ENCODE measurements at regions not wholly inside any gene's neighbourhood (a gene's known extent, or its start where the extent isn't known, plus 50 kb on each side); places are given as distances from the start of the nearest gene placed in this dataset.

GRCh38 chr21:15468368-15468767 is 261.4 kb upstream of the USP25 start (continued):
- TF ChIP-seq ZNF511 (CRISPR knock-in tag; IDR thresholded peaks at IDR 0.05) (no peak), ZNF766 (CRISPR knock-in tag; conservative IDR thresholded peaks at IDR 0.05) (no peak), COPS2 (conservative IDR thresholded peaks at IDR 0.05) (no peak), ZNF583 (CRISPR knock-in tag; IDR thresholded peaks at IDR 0.05) (no peak), NR0B1 (IDR thresholded peaks at IDR 0.05; ENCODE audit: partially characterized antibody) (no peak)
- TF ChIP-seq, protein P1, sequence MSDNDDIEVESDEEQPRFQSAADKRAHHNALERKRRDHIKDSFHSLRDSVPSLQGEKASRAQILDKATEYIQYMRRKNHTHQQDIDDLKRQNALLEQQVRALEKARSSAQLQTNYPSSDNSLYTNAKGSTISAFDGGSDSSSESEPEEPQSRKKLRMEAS (CRISPR knock-in tag; IDR thresholded peaks at IDR 0.05), result no peak

DNA sequence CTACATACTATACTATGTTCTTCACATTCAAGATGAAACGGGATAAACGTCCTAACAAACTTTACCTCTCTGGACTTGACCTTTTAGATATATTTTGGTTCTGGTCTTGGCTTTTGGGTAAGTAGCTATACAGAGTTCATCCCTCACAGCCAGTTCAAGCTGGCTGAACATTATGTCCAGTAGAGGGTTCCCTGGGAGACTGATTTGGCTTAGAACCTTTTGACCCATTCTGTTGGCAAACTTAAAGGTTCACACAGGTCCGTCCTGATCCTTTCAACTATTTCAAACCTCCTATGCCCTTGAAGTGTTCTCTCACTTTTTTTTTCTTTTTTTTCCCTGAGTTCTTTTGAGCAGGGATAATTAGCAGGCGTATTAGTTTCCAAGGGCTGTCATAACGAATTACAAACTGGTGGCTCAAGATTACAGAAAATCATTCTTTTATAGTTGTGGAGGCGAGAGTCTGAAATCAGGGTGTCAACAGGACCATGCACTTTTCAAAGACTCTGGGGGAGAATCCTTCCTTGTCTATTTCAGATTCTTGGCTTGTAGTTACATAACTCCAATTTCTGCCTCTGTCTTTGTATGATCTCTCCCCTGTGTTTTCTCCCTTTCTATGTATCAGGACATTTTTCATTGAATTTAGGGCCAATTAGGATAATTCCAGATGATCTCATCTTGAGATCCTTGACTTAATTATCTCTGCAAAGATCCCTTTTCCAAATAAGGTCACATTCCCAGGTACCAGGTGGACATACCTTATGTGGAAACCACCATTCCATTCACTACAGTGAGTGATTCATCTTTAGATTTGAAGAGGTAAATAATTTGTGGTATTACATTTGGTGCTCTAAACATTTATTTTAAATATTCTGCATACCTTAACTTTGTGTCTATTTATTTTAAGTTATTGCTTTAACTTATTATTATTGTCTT is 257.4 kb upstream of the USP25 start:
- FAIRE-seq (peak; percentile 37), DNase-seq (ENCODE audit: extremely low read depth in 1 of 4, low spot score in 3 of 4) (no peak), ATAC-seq (no peak)
- H3K4me1 ChIP-seq (replicated peaks in 1 of 2; ENCODE audit: control insufficient read depth in 2 of 2, insufficient read depth in 2 of 2, low read length in 2 of 2), result no peaks in the 10 kb centered on the region
- ChIA-PET CTCF (ENCODE audit: low intra/inter-chr PET ratio) (no interaction called here), POLR2A (no interaction called here)
- intact Hi-C loops (cut with micrococcal nuclease) (no loop called here), in situ Hi-C loops (cut with MboI) (no loop called here)
- H3K36me3 ChIP-seq (ENCODE audit: control insufficient read depth, insufficient read depth, low read length), result no peaks in the 10 kb centered on the region
- H4K20me1 ChIP-seq (replicated peaks; ENCODE audit: control insufficient read depth, insufficient read depth, low read length), result no peaks in the 10 kb centered on the region
- 8% methylated on average over 6 of the region's 6 CpGs for WGBS (ENCODE audit: insufficient coverage, low coverage, missing lambda C conversion rate)
- no peaks in the 10 kb centered on the region for H3K9me1 ChIP-seq (ENCODE audit: control insufficient read depth, insufficient read depth, low read length)
- H3K27ac ChIP-seq (ENCODE audit: extremely low read depth, low read depth, low read length), result no peak overlapping the region
- no TSS peak for BruUV-seq (replicated peaks)
- no peak overlapping the region for H3K4me2 ChIP-seq (ENCODE audit: insufficient read depth, low read length)
- no peaks in the 10 kb centered on the region for H3K79me2 ChIP-seq (ENCODE audit: control insufficient read depth, insufficient read depth, low read length)
- H3K27me3 ChIP-seq (ENCODE audit: control insufficient read depth in 2 of 2, insufficient read depth in 2 of 2, low read length in 2 of 2), result no peaks in the 10 kb centered on the region
- H2AFZ ChIP-seq (ENCODE audit: low read depth, low read length), result no peak overlapping the region
- H3K9ac ChIP-seq (ENCODE audit: insufficient read depth in 1 of 2, low read depth in 2 of 2, low read length in 2 of 2), result no peak overlapping the region
- H3K9me3 ChIP-seq (replicated peaks; ENCODE audit: control insufficient read depth, insufficient read depth, low read depth, low read length), result no peaks in the 10 kb centered on the region
- no peak overlapping the region for H3K4me3 ChIP-seq
- no peak for TF ChIP-seq ZNF407 (IDR thresholded peaks at IDR 0.05; ENCODE audit: low read depth)
- no peak for TF ChIP-seq TOE1 (IDR thresholded peaks at IDR 0.05; ENCODE audit: borderline replicate concordance)
- no peak for TF ChIP-seq TOE1 (CRISPR knock-in tag; IDR thresholded peaks at IDR 0.05; ENCODE audit: borderline replicate concordance, low read depth)
